Nucleus accumbens (tissue), 56 donors: ENCODE measurements at regions not wholly inside any gene's neighbourhood (a gene's known extent, or its start where the extent isn't known, plus 50 kb on each side); places are given as distances from the start of the nearest gene placed in this dataset.
A peak's percentile ranks its signal among the peaks of the same experiment; 100 is the strongest.

ENCODE experiments used
- DNase-seq, 56 donors: peaks; one replicate each; lab custom pipeline; 2025; lab: John Stamatoyannopoulos, UW

GRCh38 chr10:44843484-44843883 lies 67.7 kb upstream of the TMEM72 start:
- DNase-seq = no peak

GRCh38 chr10:44845361-44846175 lies 65.6 kb upstream of the TMEM72 start:
- no peak for DNase-seq

GRCh38 chr10:44847110-44847509 lies 64.0 kb upstream of the TMEM72 start:
- no peak for DNase-seq

GRCh38 chr10:44848211-44848610 lies 62.9 kb upstream of the TMEM72 start:
- no peak for DNase-seq

GRCh38 chr10:44849936-44850335 lies 61.2 kb upstream of the TMEM72 start:
- no peak for DNase-seq

GRCh38 chr10:44850356-44850934 lies 60.7 kb upstream of the TMEM72 start:
- DNase-seq = no peak

- no peak for DNase-seq
Measured at GRCh38 chr10:44851413-44851812, 59.7 kb upstream of the TMEM72 start.

GRCh38 chr10:44851881-44852280 lies 59.3 kb upstream of the TMEM72 start:
- no peak for DNase-seq

- peak in 2 of 56 donors; percentile 17 to 45 for DNase-seq
Measured at GRCh38 chr10:44853148-44853734, 57.9 kb upstream of the TMEM72 start.

GRCh38 chr10:44853796-44854195 lies 57.3 kb upstream of the TMEM72 start:
- DNase-seq = no peak

GRCh38 chr10:44854693-44855350 lies 56.3 kb upstream of the TMEM72 start:
- DNase-seq = peak in 36 of 56 donors; percentile 14 to 70 (median 37)

GRCh38 chr10:44856696-44857095 lies 54.4 kb upstream of the TMEM72 start:
- no peak for DNase-seq

- DNase-seq = peak in 33 of 56 donors; percentile 7 to 62 (median 24)
Measured at GRCh38 chr10:44857363-44858016, 53.6 kb upstream of the TMEM72 start.

- no peak for DNase-seq
Measured at GRCh38 chr10:44858017-44858371, 53.1 kb upstream of the TMEM72 start.

GRCh38 chr10:44858988-44859387 lies 52.1 kb upstream of the TMEM72 start:
- DNase-seq = no peak

- no peak for DNase-seq
Measured at GRCh38 chr10:44859546-44860285, 51.4 kb upstream of the TMEM72 start.

- no peak for DNase-seq
Measured at GRCh38 chr10:44860811-44861736, 50.1 kb upstream of the TMEM72 start.
